ENCODE measurements at regions not wholly inside any gene's neighbourhood (a gene's known extent, or its start where the extent isn't known, plus 50 kb on each side); places are given as distances from the start of the nearest gene placed in this dataset.

DNA sequence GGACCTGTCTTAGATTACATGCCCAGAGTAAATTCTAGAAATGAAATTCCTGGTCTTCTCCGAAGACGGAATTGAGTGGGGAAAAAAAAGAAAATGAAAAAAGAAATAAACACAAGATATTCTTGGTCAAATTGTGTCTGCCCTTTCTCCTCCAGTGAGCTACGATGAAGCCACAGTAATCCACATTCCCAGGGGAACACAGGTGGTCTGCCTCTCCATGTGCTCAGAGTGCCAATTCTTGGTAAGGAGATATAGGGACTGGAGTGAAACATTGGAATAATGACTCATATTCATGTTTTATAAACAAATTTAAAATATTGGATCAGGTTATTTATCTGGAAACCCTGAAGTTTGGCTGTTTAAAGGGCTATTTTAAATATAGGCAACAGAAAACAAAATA is 54.2 kb upstream of the MGST2 start:
- TF ChIP-seq, protein P1, sequence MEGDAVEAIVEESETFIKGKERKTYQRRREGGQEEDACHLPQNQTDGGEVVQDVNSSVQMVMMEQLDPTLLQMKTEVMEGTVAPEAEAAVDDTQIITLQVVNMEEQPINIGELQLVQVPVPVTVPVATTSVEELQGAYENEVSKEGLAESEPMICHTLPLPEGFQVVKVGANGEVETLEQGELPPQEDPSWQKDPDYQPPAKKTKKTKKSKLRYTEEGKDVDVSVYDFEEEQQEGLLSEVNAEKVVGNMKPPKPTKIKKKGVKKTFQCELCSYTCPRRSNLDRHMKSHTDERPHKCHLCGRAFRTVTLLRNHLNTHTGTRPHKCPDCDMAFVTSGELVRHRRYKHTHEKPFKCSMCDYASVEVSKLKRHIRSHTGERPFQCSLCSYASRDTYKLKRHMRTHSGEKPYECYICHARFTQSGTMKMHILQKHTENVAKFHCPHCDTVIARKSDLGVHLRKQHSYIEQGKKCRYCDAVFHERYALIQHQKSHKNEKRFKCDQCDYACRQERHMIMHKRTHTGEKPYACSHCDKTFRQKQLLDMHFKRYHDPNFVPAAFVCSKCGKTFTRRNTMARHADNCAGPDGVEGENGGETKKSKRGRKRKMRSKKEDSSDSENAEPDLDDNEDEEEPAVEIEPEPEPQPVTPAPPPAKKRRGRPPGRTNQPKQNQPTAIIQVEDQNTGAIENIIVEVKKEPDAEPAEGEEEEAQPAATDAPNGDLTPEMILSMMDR (IDR thresholded peaks at IDR 0.05; ENCODE audit: low read depth, low read length) = no peak
- TF ChIP-seq EZH2phosphoT487 (IDR thresholded peaks at IDR 0.05; ENCODE audit: low read depth) = no peak
